HepG2 (cell line): ENCODE measurements at regions not wholly inside any gene's neighbourhood (a gene's known extent, or its start where the extent isn't known, plus 50 kb on each side); places are given as distances from the start of the nearest gene placed in this dataset.

Experiments
- ATAC-seq: fragments of 200-7000 bp; cut with Tn5 transposase; 3 replicates; pipeline ENCODE4 v1.9.1; 2020; ENCODE audit warnings: mild to moderate bottlenecking, moderate library complexity
- BruUV-seq: library from RNA; stranded (reverse); fragments of 400-500 nt; replicated peaks from 2 replicates; lab custom pipeline; 2021; lab: Mats Ljungman, UMichigan
- CTCF ChIA-PET: fragments of 300-600 bp; formaldehyde crosslinking; extraction: SDS; loops from one replicate; lab custom pipeline; 2021; ENCODE audit warnings: low total read pairs, inconsistent platforms, low intra/inter-chr PET ratio; lab: Yijun Ruan, JAX
- POLR2A ChIA-PET: fragments of 350-600 bp; sonication (Branson Sonifier 250); formaldehyde crosslinking; loops from one replicate; lab custom pipeline; 2020; ENCODE audit warnings: antibody characterized with exemption, inconsistent platforms; lab: Yijun Ruan, JAX
- DNase-seq: peaks from one replicate; pipeline ENCODE4 v3.0.0-alpha.2; 2015; ENCODE audit warnings: low spot score
- FAIRE-seq: peaks from 3 replicates; lab custom pipeline; 2011; peaks lifted over from hg19 to GRCh38; lab: Jason Lieb, UNC
- H2AFZ ChIP-seq: one replicate; pipeline ENCODE4 v1.6.1; 2011; ENCODE audit warnings: low read length, inconsistent platforms
- H3K27ac ChIP-seq: fragments of 300-600 bp; 3 replicates; pipeline ENCODE4 v1.8.0; 2011; ENCODE audit warnings: mixed run types, mild to moderate bottlenecking, mixed read lengths, low read length, inconsistent platforms; ENCODE audit not compliant: insufficient read depth; ENCODE audit errors: extremely low read length
- H3K27me3 ChIP-seq, 2 experiments: fragments of 200-600 bp in 1 of 2; 2 replicates in 1 of 2; 3 replicates in 1 of 2; pipeline versions ENCODE4 v1.6.0 to v1.8.0; 2011; ENCODE audit warnings: low read length in 2 of 2, mild to moderate bottlenecking in 2 of 2, moderate library complexity in 2 of 2, inconsistent platforms in 1 of 2; ENCODE audit not compliant: insufficient read depth in 2 of 2, control insufficient read depth in 1 of 2
- H3K36me3 ChIP-seq, 2 experiments: fragments of 200-600 bp in 1 of 2; replicated peaks in 1 of 2; 2 replicates in 1 of 2; 3 replicates in 1 of 2; pipeline versions ENCODE4 v1.5.1 to v1.8.0; 2011; ENCODE audit warnings: low read length in 2 of 2, inconsistent platforms in 1 of 2; ENCODE audit not compliant: insufficient read depth in 2 of 2, control insufficient read depth in 1 of 2
- H3K4me1 ChIP-seq: 2 replicates; pipeline ENCODE4 v1.5.1; 2012; ENCODE audit warnings: low read length, inconsistent platforms; ENCODE audit not compliant: insufficient read depth
- H3K4me2 ChIP-seq: 2 replicates; pipeline ENCODE4 v1.6.0; 2011; ENCODE audit warnings: low read depth, low read length, inconsistent platforms
- H3K4me3 ChIP-seq, 3 experiments: fragments of 200-600 bp in 1 of 3; sonication (generic), shearing (Covaris generic) in 1 of 3; replicated peaks in 1 of 3; 2 replicates each; pipeline ENCODE4 v1.5.1; 2011 to 2016; ENCODE audit warnings: low read length in 3 of 3, inconsistent platforms in 2 of 3, low read depth in 2 of 3, mild to moderate bottlenecking in 2 of 3, control low read depth in 1 of 3, mixed read lengths in 1 of 3; ENCODE audit not compliant: insufficient read depth in 1 of 3
- H3K79me2 ChIP-seq: one replicate; pipeline ENCODE4 v1.6.1; 2011; ENCODE audit warnings: low read length, inconsistent platforms; ENCODE audit not compliant: insufficient read depth
- H3K9ac ChIP-seq: 2 replicates; pipeline ENCODE4 v1.6.0; 2011; ENCODE audit warnings: mild to moderate bottlenecking, low read depth, low read length, inconsistent platforms; ENCODE audit not compliant: insufficient read depth
- H3K9me3 ChIP-seq: 2 replicates; pipeline ENCODE4 v1.5.1; 2012; ENCODE audit warnings: mild to moderate bottlenecking, low read length
- H4K20me1 ChIP-seq: 2 replicates; pipeline ENCODE4 v1.6.0; 2011; ENCODE audit warnings: inconsistent platforms, mild to moderate bottlenecking, low read length, moderate library complexity; ENCODE audit not compliant: insufficient read depth
- GABPA ChIP-seq, 2 experiments: IDR thresholded peaks; 2 replicates each; pipeline ENCODE4 v1.6.1; 2011 to 2016; ENCODE audit warnings: low read depth in 2 of 2, low read length in 1 of 2, missing biosample characterization in 1 of 2, missing genetic modification characterization in 1 of 2
- SATB2 ChIP-seq: sonication (generic); formaldehyde crosslinking; IDR thresholded peaks from 2 replicates; pipeline ENCODE4 v1.5.0; 2020; ENCODE audit warnings: missing genetic modification reagents
- SCMH1 ChIP-seq: sonication (generic); formaldehyde crosslinking; IDR thresholded peaks from 2 replicates; pipeline ENCODE4 v1.9.0; 2021; ENCODE audit warnings: missing genetic modification reagents, mild to moderate bottlenecking, borderline replicate concordance
- SYNCRIP ChIP-seq: fragments of 200-400 bp; formaldehyde crosslinking; IDR thresholded peaks from 2 replicates; pipeline ENCODE4 v1.6.1; 2018; ENCODE audit warnings: mild to moderate bottlenecking, low read depth, low read length; ENCODE audit not compliant: insufficient read depth
- ZNF17 ChIP-seq: sonication (generic); formaldehyde crosslinking; IDR thresholded peaks from 2 replicates; pipeline ENCODE4 v1.5.0; 2020; ENCODE audit warnings: mild to moderate bottlenecking, missing genetic modification reagents
- ZNF230 ChIP-seq: sonication (generic); formaldehyde crosslinking; IDR thresholded peaks from 2 replicates; pipeline ENCODE4 v1.4.0; 2020; ENCODE audit warnings: mild to moderate bottlenecking, missing genetic modification reagents
- ZNF652 ChIP-seq: IDR thresholded peaks from 2 replicates; pipeline ENCODE4 v1.6.1; 2016; ENCODE audit warnings: low read depth, borderline replicate concordance
- WGBS: methylation state at CpG from one replicate; pipeline ENCODE4 v1.1.6; 2017; ENCODE audit warnings: low lambda C conversion rate; 5-methylcytosine and 5-hydroxymethylcytosine counted together
- in situ Hi-C: cut with HindIII; loops from 2 replicates; pipeline ENCODE4 v1.10.0; 2017; ENCODE audit warnings: low pct_unique_long_range_greater_than_20kb; ENCODE audit not compliant: extremely low pct_ligation_motif_present
- intact Hi-C: fragments of 100-400 bp; cut with micrococcal nuclease; formaldehyde crosslinking; loops from one replicate; pipeline ENCODE4 v1.10.0; 2022; ENCODE audit not compliant: unreplicated experiment
- TF ChIP-seq, protein P1 (sequence below): sonication (generic); formaldehyde crosslinking; IDR thresholded peaks from 2 replicates; pipeline ENCODE4 v1.5.0; 2020; ENCODE audit warnings: mild to moderate bottlenecking, missing genetic modification reagents, moderate library complexity
- TF ChIP-seq, protein P2 (sequence below): IDR thresholded peaks from 2 replicates; pipeline ENCODE4 v1.6.1; 2012; ENCODE audit warnings: inconsistent platforms
- TF ChIP-seq, protein P3 (sequence below): sonication (generic); formaldehyde crosslinking; IDR thresholded peaks from 2 replicates; pipeline ENCODE4 v1.4.0; 2020; ENCODE audit warnings: missing genetic modification reagents, borderline replicate concordance

DNA sequence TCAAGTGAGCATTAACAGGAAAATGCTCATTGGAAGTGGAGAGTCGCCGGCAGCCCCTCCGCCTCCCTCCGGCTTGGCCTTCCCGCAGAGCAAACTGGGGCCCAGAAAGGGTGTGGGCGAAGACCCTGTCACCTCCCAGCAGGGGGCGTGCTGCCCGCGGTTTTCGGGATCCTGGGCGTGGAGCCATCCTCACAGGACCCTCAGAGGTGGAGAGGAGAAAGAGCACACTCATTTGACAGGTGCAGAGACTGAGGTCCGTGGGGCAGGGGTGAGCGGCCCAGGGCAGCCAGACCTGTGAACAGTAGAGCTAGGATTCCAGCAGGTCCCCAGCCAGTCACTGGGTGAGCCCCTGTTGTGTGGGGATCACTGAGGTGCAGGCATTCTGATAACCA lies 1002.9 kb downstream of the KCNJ18 start:
- no peak overlapping the region for H2AFZ ChIP-seq
- 41% methylated on average over 13 of the region's 13 CpGs for WGBS
- H3K36me3 ChIP-seq = no peaks in the 10 kb centered on the region
- TF ChIP-seq ZNF17 (CRISPR knock-in tag) (no peak), ZNF230 (CRISPR knock-in tag) (no peak)
- TF ChIP-seq, protein P1, sequence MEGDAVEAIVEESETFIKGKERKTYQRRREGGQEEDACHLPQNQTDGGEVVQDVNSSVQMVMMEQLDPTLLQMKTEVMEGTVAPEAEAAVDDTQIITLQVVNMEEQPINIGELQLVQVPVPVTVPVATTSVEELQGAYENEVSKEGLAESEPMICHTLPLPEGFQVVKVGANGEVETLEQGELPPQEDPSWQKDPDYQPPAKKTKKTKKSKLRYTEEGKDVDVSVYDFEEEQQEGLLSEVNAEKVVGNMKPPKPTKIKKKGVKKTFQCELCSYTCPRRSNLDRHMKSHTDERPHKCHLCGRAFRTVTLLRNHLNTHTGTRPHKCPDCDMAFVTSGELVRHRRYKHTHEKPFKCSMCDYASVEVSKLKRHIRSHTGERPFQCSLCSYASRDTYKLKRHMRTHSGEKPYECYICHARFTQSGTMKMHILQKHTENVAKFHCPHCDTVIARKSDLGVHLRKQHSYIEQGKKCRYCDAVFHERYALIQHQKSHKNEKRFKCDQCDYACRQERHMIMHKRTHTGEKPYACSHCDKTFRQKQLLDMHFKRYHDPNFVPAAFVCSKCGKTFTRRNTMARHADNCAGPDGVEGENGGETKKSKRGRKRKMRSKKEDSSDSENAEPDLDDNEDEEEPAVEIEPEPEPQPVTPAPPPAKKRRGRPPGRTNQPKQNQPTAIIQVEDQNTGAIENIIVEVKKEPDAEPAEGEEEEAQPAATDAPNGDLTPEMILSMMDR (CRISPR knock-in tag) = peak; percentile 39
- TF ChIP-seq, protein P2, sequence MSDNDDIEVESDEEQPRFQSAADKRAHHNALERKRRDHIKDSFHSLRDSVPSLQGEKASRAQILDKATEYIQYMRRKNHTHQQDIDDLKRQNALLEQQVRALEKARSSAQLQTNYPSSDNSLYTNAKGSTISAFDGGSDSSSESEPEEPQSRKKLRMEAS = no peak
- in situ Hi-C loops = no loop called here
- H3K4me1 ChIP-seq = no peaks in the 10 kb centered on the region
- intact Hi-C loops = no loop called here
- H3K4me2 ChIP-seq = no peak overlapping the region
- ChIA-PET POLR2A (no interaction called here), CTCF (no interaction called here)
- FAIRE-seq (no peak), DNase-seq (no peak), ATAC-seq (peak; percentile 56; the same call in 2 of the 3 replicates)
- H3K27ac ChIP-seq = no peak overlapping the region
- no peaks in the 10 kb centered on the region for H3K79me2 ChIP-seq
- H3K27me3 ChIP-seq = no peaks in the 10 kb centered on the region; a peak in 1 of 5 replicates
- H3K9me3 ChIP-seq = peaks cover 15% of the 10 kb centered on the region
- no peak overlapping the region for H3K4me3 ChIP-seq
- H3K9ac ChIP-seq = no peak overlapping the region
- BruUV-seq = no TSS peak
- H4K20me1 ChIP-seq = no peaks in the 10 kb centered on the region

DNA sequence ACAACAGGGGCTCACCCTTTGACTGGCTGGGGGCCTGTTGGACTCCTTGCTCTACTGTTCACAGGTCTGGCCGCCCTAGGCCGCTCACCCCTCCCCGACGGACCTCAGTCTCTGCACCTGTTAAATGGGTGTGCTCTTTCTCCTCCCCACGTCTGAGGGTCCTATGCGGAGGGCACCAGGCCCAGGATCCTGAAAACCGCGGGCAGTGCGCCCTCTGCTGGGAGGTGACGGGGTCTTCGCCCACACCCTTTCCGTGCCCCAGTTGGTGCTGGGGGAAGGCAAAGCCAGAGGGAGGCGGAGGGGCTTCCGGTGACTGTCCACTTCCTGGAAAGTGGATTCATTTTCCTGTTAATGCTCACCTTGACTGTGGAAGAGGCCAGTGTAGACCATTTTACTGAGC lies 1010.9 kb downstream of the KCNJ18 start:
- POLR2A ChIA-PET = no interaction called here

More for the DNA sequence above, 1010.9 kb downstream of the KCNJ18 start:
- in situ Hi-C loops = no loop called here
- ATAC-seq (peak; percentile 82), FAIRE-seq (no peak), DNase-seq (no peak)
- CTCF ChIA-PET = no interaction called here
- Histone ChIP-seq H3K4me3 (no peak overlapping the region), H3K27me3 (no peaks in the 10 kb centered on the region), H3K9me3 (peaks cover 17% of the 10 kb centered on the region), H3K27ac (no peak overlapping the region), H4K20me1 (no peaks in the 10 kb centered on the region), H3K4me2 (no peak overlapping the region), H3K4me1 (no peaks in the 10 kb centered on the region), H3K79me2 (no peaks in the 10 kb centered on the region), H3K36me3 (no peaks in the 10 kb centered on the region), H2AFZ (no peak overlapping the region), H3K9ac (no peak overlapping the region)
- BruUV-seq = no TSS peak
- 68% methylated on average over 3 of the region's 14 CpGs for WGBS
- TF ChIP-seq SATB2 (no peak), SYNCRIP (no peak), SCMH1 (no peak), GABPA (IDR thresholded peaks at IDR 0.05; ENCODE audit: low read depth, low read length) (no peak), GABPA (CRISPR knock-in tag; IDR thresholded peaks at IDR 0.05; ENCODE audit: low read depth) (peak; percentile 41; the same call in 1 of the 2 replicates), ZNF652 (CRISPR knock-in tag) (0 out of 2 replicates have a peak, but pooled peaks have one; percentile 49)
- TF ChIP-seq, protein P3, sequence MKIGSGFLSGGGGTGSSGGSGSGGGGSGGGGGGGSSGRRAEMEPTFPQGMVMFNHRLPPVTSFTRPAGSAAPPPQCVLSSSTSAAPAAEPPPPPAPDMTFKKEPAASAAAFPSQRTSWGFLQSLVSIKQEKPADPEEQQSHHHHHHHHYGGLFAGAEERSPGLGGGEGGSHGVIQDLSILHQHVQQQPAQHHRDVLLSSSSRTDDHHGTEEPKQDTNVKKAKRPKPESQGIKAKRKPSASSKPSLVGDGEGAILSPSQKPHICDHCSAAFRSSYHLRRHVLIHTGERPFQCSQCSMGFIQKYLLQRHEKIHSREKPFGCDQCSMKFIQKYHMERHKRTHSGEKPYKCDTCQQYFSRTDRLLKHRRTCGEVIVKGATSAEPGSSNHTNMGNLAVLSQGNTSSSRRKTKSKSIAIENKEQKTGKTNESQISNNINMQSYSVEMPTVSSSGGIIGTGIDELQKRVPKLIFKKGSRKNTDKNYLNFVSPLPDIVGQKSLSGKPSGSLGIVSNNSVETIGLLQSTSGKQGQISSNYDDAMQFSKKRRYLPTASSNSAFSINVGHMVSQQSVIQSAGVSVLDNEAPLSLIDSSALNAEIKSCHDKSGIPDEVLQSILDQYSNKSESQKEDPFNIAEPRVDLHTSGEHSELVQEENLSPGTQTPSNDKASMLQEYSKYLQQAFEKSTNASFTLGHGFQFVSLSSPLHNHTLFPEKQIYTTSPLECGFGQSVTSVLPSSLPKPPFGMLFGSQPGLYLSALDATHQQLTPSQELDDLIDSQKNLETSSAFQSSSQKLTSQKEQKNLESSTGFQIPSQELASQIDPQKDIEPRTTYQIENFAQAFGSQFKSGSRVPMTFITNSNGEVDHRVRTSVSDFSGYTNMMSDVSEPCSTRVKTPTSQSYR = no peak
- TF ChIP-seq, protein P1 (CRISPR knock-in tag) = peak; percentile 56
- intact Hi-C loops = loop anchor here (10.0 kb wide), 1 partner anchor 58 kb away; no protein-coding TSS in a partner anchor
